NK-92 treated with Interleukin-12 subunit alpha and Interleukin-12 subunit beta, amount 100 ng/mL, for 24 hours (cell line): ENCODE measurements at regions not wholly inside any gene's neighbourhood (a gene's known extent, or its start where the extent isn't known, plus 50 kb on each side); places are given as distances from the start of the nearest gene placed in this dataset.

Source experiments
- DNase-seq: peaks from one replicate; lab custom pipeline; 2025; lab: John Stamatoyannopoulos, UW

GRCh38 chr18:34978533-34978893 lies 62.7 kb upstream of the MAPRE2 start:
- no peak for DNase-seq

GRCh38 chr18:34978953-34979608 lies 62.1 kb upstream of the MAPRE2 start:
- DNase-seq = peak; percentile 29

GRCh38 chr18:34981487-34981886 lies 59.7 kb upstream of the MAPRE2 start:
- no peak for DNase-seq

GRCh38 chr18:34985963-34986362 lies 55.2 kb upstream of the MAPRE2 start:
- no peak for DNase-seq

GRCh38 chr18:34990597-34990996 lies 50.6 kb upstream of the MAPRE2 start:
- DNase-seq = no peak

- DNase-seq = no peak
Measured at GRCh38 chr18:34991152-34991551, 50.1 kb upstream of the MAPRE2 start.
